ENCODE measurements at regions not wholly inside any gene's neighbourhood (a gene's known extent, or its start where the extent isn't known, plus 50 kb on each side); places are given as distances from the start of the nearest gene placed in this dataset.

- Histone ChIP-seq H3K27me3 (replicated peaks in 1 of 2; ENCODE audit: control insufficient read depth in 2 of 2, insufficient read depth in 2 of 2, low read length in 1 of 2) (no peaks in the 10 kb centered on the region), H3K27ac (ENCODE audit: control insufficient read depth, insufficient read depth) (no peak overlapping the region), H3K9ac (ENCODE audit: control insufficient read depth, insufficient read depth, low read length) (no peak overlapping the region), H2AFZ (ENCODE audit: control insufficient read depth, low read depth, low read length) (no peak overlapping the region), H3K79me2 (ENCODE audit: control insufficient read depth, insufficient read depth, low read length) (no peaks in the 10 kb centered on the region), H3K4me2 (ENCODE audit: control insufficient read depth, insufficient read depth) (no peak overlapping the region), H4K20me1 (ENCODE audit: control insufficient read depth, insufficient read depth) (no peaks in the 10 kb centered on the region), H3K4me3 (no peak overlapping the region), H3K36me3 (ENCODE audit: control insufficient read depth in 2 of 2, insufficient read depth in 2 of 2, low read length in 1 of 2) (no peaks in the 10 kb centered on the region), H3K4me1 (ENCODE audit: control insufficient read depth, insufficient read depth, low read length) (no peaks in the 10 kb centered on the region), H3K9me3 (replicated peaks; ENCODE audit: control insufficient read depth, insufficient read depth, low read length) (no peaks in the 10 kb centered on the region)
- CTCF ChIA-PET: no interaction called here
- TF ChIP-seq MYC (IDR thresholded peaks at IDR 0.05; ENCODE audit: insufficient read depth, insufficient read length, insufficient replicate concordance, low read length, severe bottlenecking): no peak
- no peak for TF ChIP-seq ESRRA (IDR thresholded peaks at IDR 0.05; ENCODE audit: low read length)
- 85% methylated on average over 6 of the region's 6 CpGs for WGBS (ENCODE audit: insufficient coverage, insufficient replicate concordance, low lambda C conversion rate, missing lambda C conversion rate)
- BruUV-seq (replicated peaks): no TSS peak
- no peak for FAIRE-seq
- in situ Hi-C loops (cut with MboI): no loop called here
- ATAC-seq: no peak
- POLR2A ChIA-PET: no interaction called here
- SMC1A ChIA-PET (ENCODE audit: uncharacterized antibody, unreplicated experiment): interaction anchor here (0.9 to 1.8 kb wide), 2 partner anchors 9 to 16 kb away, joined by 3 to 5 read pairs; no protein-coding TSS in a partner anchor
- DNase-seq (ENCODE audit: low read depth, low spot score): no peak
- RAD21 ChIA-PET (ENCODE audit: unreplicated experiment): interaction anchor here (1.1 kb wide), 1 partner anchor 9 kb away, joined by 3 read pairs; no protein-coding TSS in a partner anchor
- intact Hi-C loops (cut with micrococcal nuclease; ENCODE audit: unreplicated experiment): no loop called here
Measured at GRCh38 chr5:74507370-74508005, 133.0 kb downstream of the ENC1 start.

- Histone ChIP-seq H3K79me2 (ENCODE audit: control insufficient read depth, insufficient read depth, low read length) (no peaks in the 10 kb centered on the region), H3K27ac (ENCODE audit: control insufficient read depth, insufficient read depth) (no peak overlapping the region), H3K4me2 (ENCODE audit: control insufficient read depth, insufficient read depth) (no peak overlapping the region), H2AFZ (ENCODE audit: control insufficient read depth, low read depth, low read length) (no peak overlapping the region), H3K36me3 (ENCODE audit: control insufficient read depth in 2 of 2, insufficient read depth in 2 of 2, low read length in 1 of 2) (no peaks in the 10 kb centered on the region), H3K9me3 (replicated peaks; ENCODE audit: control insufficient read depth, insufficient read depth, low read length) (no peaks in the 10 kb centered on the region), H3K4me1 (ENCODE audit: control insufficient read depth, insufficient read depth, low read length) (no peaks in the 10 kb centered on the region), H3K4me3 (no peak overlapping the region), H3K9ac (ENCODE audit: control insufficient read depth, insufficient read depth, low read length) (no peak overlapping the region), H3K27me3 (replicated peaks in 1 of 2; ENCODE audit: control insufficient read depth in 2 of 2, insufficient read depth in 2 of 2, low read length in 1 of 2) (no peaks in the 10 kb centered on the region), H4K20me1 (ENCODE audit: control insufficient read depth, insufficient read depth) (no peaks in the 10 kb centered on the region)
- no TSS peak for BruUV-seq (replicated peaks)
- POLR2A ChIA-PET: no interaction called here
- ATAC-seq: no peak
- no peak for FAIRE-seq
- intact Hi-C loops (cut with micrococcal nuclease; ENCODE audit: unreplicated experiment): no loop called here
- SMC1A ChIA-PET (ENCODE audit: uncharacterized antibody, unreplicated experiment): interaction anchor here (1.3 kb wide), 1 partner anchor 15 kb away, joined by 3 read pairs; no protein-coding TSS in a partner anchor
- in situ Hi-C loops (cut with MboI): no loop called here
- RAD21 ChIA-PET (ENCODE audit: unreplicated experiment): no interaction called here
- CTCF ChIA-PET: interaction anchor here (1.3 kb wide), 1 partner anchor 12 kb away, joined by 3 read pairs; no protein-coding TSS in a partner anchor
- WGBS (ENCODE audit: insufficient coverage, insufficient replicate concordance, low lambda C conversion rate, missing lambda C conversion rate): 62% methylated on average over 8 of the region's 8 CpGs
- DNase-seq (ENCODE audit: low read depth, low spot score): no peak
- TF ChIP-seq ZSCAN29 (IDR thresholded peaks at IDR 0.05): no peak
- TF ChIP-seq KDM1A (IDR thresholded peaks at IDR 0.05; ENCODE audit: borderline replicate concordance): no peak
- TF ChIP-seq SKIL (IDR thresholded peaks at IDR 0.05; ENCODE audit: low read depth, poor library complexity, severe bottlenecking): no peak
- TF ChIP-seq HDAC2 (IDR thresholded peaks at IDR 0.05): no peak
- no peak for TF ChIP-seq ZBTB33 (IDR thresholded peaks at IDR 0.05)
- TF ChIP-seq MXI1 (IDR thresholded peaks at IDR 0.05; ENCODE audit: low read depth, low read length): no peak
- TF ChIP-seq CBX3 (IDR thresholded peaks at IDR 0.05; ENCODE audit: borderline replicate concordance, low read depth): no peak
- TF ChIP-seq RFX5 (IDR thresholded peaks at IDR 0.05; ENCODE audit: low read depth, low read length): no peak
Measured at GRCh38 chr5:74506119-74506518, 134.4 kb downstream of the ENC1 start.
